ENCODE measurements at regions not wholly inside any gene's neighbourhood (a gene's known extent, or its start where the extent isn't known, plus 50 kb on each side); places are given as distances from the start of the nearest gene placed in this dataset.

DNA sequence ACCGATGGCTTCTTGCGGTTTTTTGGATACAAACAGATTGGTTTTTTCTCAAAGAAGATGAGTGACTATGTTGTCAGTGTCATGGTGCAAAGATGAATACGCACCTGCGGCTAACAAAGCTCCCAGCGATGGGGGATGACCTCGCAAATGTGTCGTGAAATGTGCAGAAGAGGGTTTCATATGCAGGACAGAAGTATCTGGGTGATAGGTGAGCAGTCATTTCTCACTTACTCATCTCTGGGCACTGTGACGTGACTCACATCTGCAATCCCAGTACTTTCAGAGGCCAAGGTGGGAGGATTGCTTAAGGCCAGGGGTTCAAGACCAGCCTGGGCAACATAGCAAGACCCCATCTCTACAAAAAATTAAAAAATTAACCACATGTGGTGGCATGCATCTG lies 216.3 kb downstream of the ERMARD start:
- no peak overlapping the region for H2BK12ac ChIP-seq (ENCODE audit: low read length)
- no peak overlapping the region for H2BK120ac ChIP-seq (ENCODE audit: insufficient read depth, low read length, poor library complexity)
- H3K79me2 ChIP-seq (ENCODE audit: control insufficient read depth, insufficient read depth, low read length, poor library complexity), result no peaks in the 10 kb centered on the region
- peaks cover 3 to 4% of the 10 kb centered on the region in 2 experiments for H3K4me1 ChIP-seq (ENCODE audit: control insufficient read depth in 1 of 2, insufficient read depth in 2 of 2, low read length in 2 of 2)
- H4K91ac ChIP-seq (ENCODE audit: low read depth, low read length), result no peak overlapping the region
- H3K36me3 ChIP-seq (ENCODE audit: control insufficient read depth in 1 of 2, insufficient read depth in 2 of 2, low read length in 2 of 2), result no peaks in the 10 kb centered on the region
- H3K9ac ChIP-seq (ENCODE audit: low read length), result no peak overlapping the region
- WGBS (ENCODE audit: extremely low coverage, insufficient coverage, insufficient read length), result no CpG with 5 or more reads among the region's 8 CpGs
- H2BK5ac ChIP-seq (ENCODE audit: low read depth, low read length, poor library complexity), result no peak overlapping the region
- H3K4me3 ChIP-seq (ENCODE audit: low read depth, low read length), result no peak overlapping the region
- no peak overlapping the region for H3K18ac ChIP-seq (ENCODE audit: low read length)
- no peak overlapping the region for H3K4ac ChIP-seq (ENCODE audit: low read depth, low read length)
- peak; percentile 23 to 42 for DNase-seq
- H3K23ac ChIP-seq (ENCODE audit: low read length), result no peak overlapping the region
- peaks cover 5% of the 10 kb centered on the region for H3K9me3 ChIP-seq (ENCODE audit: insufficient read depth, low read depth, low read length)
- H4K12ac ChIP-seq (ENCODE audit: low read depth, low read length), result no peak overlapping the region
- no peak overlapping the region for H4K8ac ChIP-seq (ENCODE audit: low read depth, low read length)
- no peak overlapping the region for H3K14ac ChIP-seq (ENCODE audit: low read length)
- no peak overlapping the region for H3K4me2 ChIP-seq (ENCODE audit: low read length)
- no peak overlapping the region for H2AFZ ChIP-seq (ENCODE audit: insufficient read depth, low read length, poor library complexity)
- no peaks in the 10 kb centered on the region for H3K79me1 ChIP-seq (ENCODE audit: low read length)
- H3K27ac ChIP-seq (ENCODE audit: low read depth, low read length), result no peak overlapping the region
- no peaks in the 10 kb centered on the region for H3K27me3 ChIP-seq (ENCODE audit: insufficient read depth, low read length)
- H2AK5ac ChIP-seq (ENCODE audit: low read length), result no peak overlapping the region

DNA sequence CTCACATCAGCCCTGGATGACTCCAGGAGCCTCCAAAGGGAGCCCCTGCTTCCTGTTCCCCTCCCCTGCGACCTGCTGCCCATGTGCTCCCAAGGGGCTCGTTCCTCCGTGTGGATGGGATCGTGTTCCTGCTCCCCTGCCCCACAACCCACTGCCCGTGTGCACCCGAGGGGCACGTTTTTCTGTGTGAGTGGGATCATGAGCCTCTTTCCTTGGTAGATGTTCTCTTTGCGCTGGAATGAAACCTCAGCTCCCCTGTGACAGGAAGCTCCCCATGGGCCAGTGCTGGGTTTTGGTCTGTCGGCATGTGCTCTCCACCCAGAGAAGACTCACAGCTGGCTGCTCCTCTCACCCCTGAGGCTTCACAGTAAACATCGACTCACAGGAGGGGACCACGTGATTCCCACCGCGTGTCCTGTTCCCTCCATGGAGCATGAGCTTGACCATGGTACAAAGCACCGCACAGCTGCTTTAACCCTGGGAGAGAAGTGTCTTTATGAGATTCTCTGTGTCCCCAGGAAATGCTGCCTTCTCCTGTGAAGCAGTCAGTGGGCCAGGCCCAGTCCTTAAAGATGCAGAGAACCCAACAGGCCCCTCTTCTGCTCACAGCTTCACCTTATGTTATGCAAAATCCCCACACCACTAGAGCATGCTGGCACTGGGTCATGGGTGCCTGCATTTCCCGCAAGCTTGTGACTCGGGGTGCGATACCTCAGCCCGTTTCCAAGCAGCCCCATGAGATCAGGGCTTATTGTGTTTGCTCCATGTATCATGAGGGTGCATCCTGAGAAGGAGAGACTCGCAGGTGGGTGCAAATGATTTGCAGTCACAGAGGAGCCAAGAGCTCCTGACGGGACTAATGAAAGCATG lies 215.1 kb downstream of the ERMARD start:
- no peak overlapping the region for H2AK5ac ChIP-seq (ENCODE audit: low read length)
- H3K27me3 ChIP-seq (ENCODE audit: insufficient read depth, low read length), result no peaks in the 10 kb centered on the region
- no peak overlapping the region for H3K4me3 ChIP-seq (ENCODE audit: low read depth, low read length)
- H3K14ac ChIP-seq (ENCODE audit: low read length), result no peak overlapping the region
- H3K18ac ChIP-seq (ENCODE audit: low read length), result no peak overlapping the region
- no peak overlapping the region for H4K12ac ChIP-seq (ENCODE audit: low read depth, low read length)
- H3K23ac ChIP-seq (ENCODE audit: low read length), result no peak overlapping the region
- H3K79me2 ChIP-seq (ENCODE audit: control insufficient read depth, insufficient read depth, low read length, poor library complexity), result no peaks in the 10 kb centered on the region
- no peak overlapping the region for H2AFZ ChIP-seq (ENCODE audit: insufficient read depth, low read length, poor library complexity)
- H3K9ac ChIP-seq (ENCODE audit: low read length), result no peak overlapping the region
- H4K8ac ChIP-seq (ENCODE audit: low read depth, low read length), result no peak overlapping the region
- H2BK5ac ChIP-seq (ENCODE audit: low read depth, low read length, poor library complexity), result no peak overlapping the region
- H3K27ac ChIP-seq (ENCODE audit: low read depth, low read length), result no peak overlapping the region
- H3K4me1 ChIP-seq (ENCODE audit: control insufficient read depth in 1 of 2, insufficient read depth in 2 of 2, low read length in 2 of 2), result peaks cover 6 to 8% of the 10 kb centered on the region in 2 experiments
- H3K9me3 ChIP-seq (ENCODE audit: insufficient read depth, low read depth, low read length), result peaks cover 5% of the 10 kb centered on the region
- no peak overlapping the region for H2BK12ac ChIP-seq (ENCODE audit: low read length)
- no peak overlapping the region for H2BK120ac ChIP-seq (ENCODE audit: insufficient read depth, low read length, poor library complexity)
- WGBS (ENCODE audit: extremely low coverage, insufficient coverage, insufficient read length), result no CpG with 5 or more reads among the region's 20 CpGs
- peaks cover 5% of the 10 kb centered on the region for H3K79me1 ChIP-seq (ENCODE audit: low read length)
- no peaks in the 10 kb centered on the region for H3K36me3 ChIP-seq (ENCODE audit: control insufficient read depth in 1 of 2, insufficient read depth in 2 of 2, low read length in 2 of 2)
- no peak for DNase-seq
- H3K4me2 ChIP-seq (ENCODE audit: low read length), result no peak overlapping the region
- no peak overlapping the region for H3K4ac ChIP-seq (ENCODE audit: low read depth, low read length)
- no peak overlapping the region for H4K91ac ChIP-seq (ENCODE audit: low read depth, low read length)

DNA sequence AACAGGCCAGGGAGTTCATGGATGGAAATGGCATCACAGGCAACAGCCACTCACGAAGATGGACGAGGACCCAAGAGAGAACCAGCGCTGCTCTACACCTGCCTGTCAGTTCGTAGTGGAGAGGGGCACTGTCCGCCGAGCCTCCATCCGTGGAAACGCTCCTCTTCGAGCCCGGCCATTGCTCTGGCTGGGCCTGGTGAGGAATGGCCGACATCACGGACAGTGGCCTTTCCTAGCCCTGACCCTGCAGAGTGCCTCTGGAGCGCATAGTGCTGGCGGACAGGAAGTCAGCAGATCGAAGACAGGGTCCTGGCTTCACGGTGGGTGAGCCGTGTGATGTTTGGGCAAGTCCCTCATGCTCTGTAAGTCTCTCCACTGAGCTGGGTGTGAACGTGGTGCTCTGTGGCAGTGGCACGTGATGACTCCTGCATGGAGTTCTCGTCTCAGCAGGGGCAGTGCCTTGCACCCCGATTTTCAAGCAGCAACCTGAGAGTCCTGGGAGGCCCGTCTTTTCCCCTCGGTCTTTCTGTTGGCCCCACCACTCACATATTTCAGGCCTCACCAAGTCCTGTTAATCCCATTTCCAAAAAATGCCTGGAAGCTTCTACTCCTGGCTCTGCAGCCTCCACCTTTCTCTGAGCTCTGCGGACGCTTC lies 214.4 kb downstream of the ERMARD start:
- Histone ChIP-seq H4K8ac (ENCODE audit: low read depth, low read length) (no peak overlapping the region), H3K9me3 (ENCODE audit: insufficient read depth, low read depth, low read length) (peaks cover 5% of the 10 kb centered on the region), H4K91ac (ENCODE audit: low read depth, low read length) (no peak overlapping the region), H2AK5ac (ENCODE audit: low read length) (no peak overlapping the region), H3K79me1 (ENCODE audit: low read length) (peaks cover 5% of the 10 kb centered on the region), H3K4me3 (ENCODE audit: low read depth, low read length) (no peak overlapping the region), H3K4ac (ENCODE audit: low read depth, low read length) (no peak overlapping the region), H2AFZ (ENCODE audit: insufficient read depth, low read length, poor library complexity) (no peak overlapping the region), H3K79me2 (ENCODE audit: control insufficient read depth, insufficient read depth, low read length, poor library complexity) (no peaks in the 10 kb centered on the region), H3K23ac (ENCODE audit: low read length) (no peak overlapping the region), H3K9ac (ENCODE audit: low read length) (no peak overlapping the region), H3K36me3 (ENCODE audit: control insufficient read depth in 1 of 2, insufficient read depth in 2 of 2, low read length in 2 of 2) (no peaks in the 10 kb centered on the region), H4K12ac (ENCODE audit: low read depth, low read length) (no peak overlapping the region), H3K4me1 (ENCODE audit: control insufficient read depth in 1 of 2, insufficient read depth in 2 of 2, low read length in 2 of 2) (peaks cover 6 to 10% of the 10 kb centered on the region in 2 experiments), H2BK12ac (ENCODE audit: low read length) (no peak overlapping the region), H3K27me3 (ENCODE audit: insufficient read depth, low read length) (no peaks in the 10 kb centered on the region), H3K27ac (ENCODE audit: low read depth, low read length) (no peak overlapping the region), H2BK5ac (ENCODE audit: low read depth, low read length, poor library complexity) (no peak overlapping the region), H3K18ac (ENCODE audit: low read length) (no peak overlapping the region), H3K4me2 (ENCODE audit: low read length) (no peak overlapping the region), H2BK120ac (ENCODE audit: insufficient read depth, low read length, poor library complexity) (no peak overlapping the region), H3K14ac (ENCODE audit: low read length) (no peak overlapping the region)
- no CpG with 5 or more reads among the region's 25 CpGs for WGBS (ENCODE audit: extremely low coverage, insufficient coverage, insufficient read length)
- no peak for DNase-seq

DNA sequence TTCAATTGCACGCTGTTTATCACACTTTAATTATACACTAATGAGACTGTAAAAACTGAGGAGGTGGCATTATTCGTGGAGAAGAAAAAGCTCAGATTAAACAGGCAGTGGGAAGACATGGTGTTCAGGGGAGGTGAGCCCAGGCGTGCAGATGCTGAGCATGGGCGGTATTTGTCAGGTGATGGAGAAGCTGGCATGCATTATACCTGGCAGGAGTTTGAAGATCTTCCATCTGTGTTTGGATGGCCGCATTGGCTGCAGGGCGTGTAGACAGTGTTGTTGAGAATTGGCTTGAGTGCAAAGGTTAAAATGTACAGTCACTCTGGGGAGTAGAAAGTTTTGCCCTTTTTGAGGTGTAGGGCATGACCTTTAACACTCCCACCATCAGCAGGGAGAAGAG lies 213.8 kb downstream of the ERMARD start:
- no peak overlapping the region for H3K4me3 ChIP-seq (ENCODE audit: low read depth, low read length)
- no peak overlapping the region for H3K14ac ChIP-seq (ENCODE audit: low read length)
- peaks cover 5% of the 10 kb centered on the region for H3K9me3 ChIP-seq (ENCODE audit: insufficient read depth, low read depth, low read length)
- H3K27me3 ChIP-seq (ENCODE audit: insufficient read depth, low read length), result no peaks in the 10 kb centered on the region
- no peak overlapping the region for H2BK5ac ChIP-seq (ENCODE audit: low read depth, low read length, poor library complexity)
- H2AK5ac ChIP-seq (ENCODE audit: low read length), result no peak overlapping the region
- no peaks in the 10 kb centered on the region for H3K79me2 ChIP-seq (ENCODE audit: control insufficient read depth, insufficient read depth, low read length, poor library complexity)
- no CpG with 5 or more reads among the region's 6 CpGs for WGBS (ENCODE audit: extremely low coverage, insufficient coverage, insufficient read length)
- no peak overlapping the region for H2BK12ac ChIP-seq (ENCODE audit: low read length)
- H3K36me3 ChIP-seq (ENCODE audit: control insufficient read depth in 1 of 2, insufficient read depth in 2 of 2, low read length in 2 of 2), result no peaks in the 10 kb centered on the region
- H2BK120ac ChIP-seq (ENCODE audit: insufficient read depth, low read length, poor library complexity), result no peak overlapping the region
- H4K12ac ChIP-seq (ENCODE audit: low read depth, low read length), result no peak overlapping the region
- peaks cover 5% of the 10 kb centered on the region for H3K79me1 ChIP-seq (ENCODE audit: low read length)
- H3K4ac ChIP-seq (ENCODE audit: low read depth, low read length), result no peak overlapping the region
- no peak overlapping the region for H4K8ac ChIP-seq (ENCODE audit: low read depth, low read length)
- H2AFZ ChIP-seq (ENCODE audit: insufficient read depth, low read length, poor library complexity), result no peak overlapping the region
- DNase-seq, result no peak
- peaks cover 3 to 8% of the 10 kb centered on the region in 2 experiments for H3K4me1 ChIP-seq (ENCODE audit: control insufficient read depth in 1 of 2, insufficient read depth in 2 of 2, low read length in 2 of 2)
- no peak overlapping the region for H3K9ac ChIP-seq (ENCODE audit: low read length)
- no peak overlapping the region for H3K18ac ChIP-seq (ENCODE audit: low read length)
- no peak overlapping the region for H3K23ac ChIP-seq (ENCODE audit: low read length)
- no peak overlapping the region for H3K4me2 ChIP-seq (ENCODE audit: low read length)
- H3K27ac ChIP-seq (ENCODE audit: low read depth, low read length), result no peak overlapping the region
- H4K91ac ChIP-seq (ENCODE audit: low read depth, low read length), result no peak overlapping the region

Measured in trophoblast cell (in vitro differentiated cells and primary cell).